Stimulated activated CD8-positive, alpha-beta memory T cell treated with anti-CD3 and anti-CD28 coated beads, Interleukin-2, amount 100 ng/mL, for 1 hour (primary cell): ENCODE measurements at regions not wholly inside any gene's neighbourhood (a gene's known extent, or its start where the extent isn't known, plus 50 kb on each side); places are given as distances from the start of the nearest gene placed in this dataset.

Source experiments
- DNase-seq, 2 donors: peaks; one replicate each; pipeline ENCODE4 v3.0.0-alpha.2; 2020; ENCODE audit warnings: low read depth in 2 of 2

- no peak for DNase-seq
Observed at GRCh38 chr20:17017232-17017631, 209.6 kb upstream of the PCSK2 start.

- no peak for DNase-seq
Observed at GRCh38 chr20:17021481-17021880, 205.4 kb upstream of the PCSK2 start.

GRCh38 chr20:17023036-17023435, 203.8 kb upstream of the PCSK2 start:
- no peak for DNase-seq

GRCh38 chr20:17023806-17024205, 203.0 kb upstream of the PCSK2 start:
- DNase-seq: no peak

GRCh38 chr20:17024513-17025119, 202.2 kb upstream of the PCSK2 start:
- DNase-seq: no peak

- no peak for DNase-seq
Observed at GRCh38 chr20:17026346-17026745, 200.5 kb upstream of the PCSK2 start.

- DNase-seq: no peak
Observed at GRCh38 chr20:17029698-17030097, 197.1 kb upstream of the PCSK2 start.

- no peak for DNase-seq
Observed at GRCh38 chr20:17036541-17036940, 190.3 kb upstream of the PCSK2 start.

- no peak for DNase-seq
Observed at GRCh38 chr20:17042122-17042521, 184.7 kb upstream of the PCSK2 start.

- DNase-seq: no peak
Observed at GRCh38 chr20:17043323-17043722, 183.5 kb upstream of the PCSK2 start.

GRCh38 chr20:17044891-17045290, 181.9 kb upstream of the PCSK2 start:
- no peak for DNase-seq

- DNase-seq: no peak
Observed at GRCh38 chr20:17059465-17059864, 167.4 kb upstream of the PCSK2 start.

- DNase-seq: no peak
Observed at GRCh38 chr20:17061715-17062114, 165.1 kb upstream of the PCSK2 start.

GRCh38 chr20:17062712-17063111, 164.1 kb upstream of the PCSK2 start:
- no peak for DNase-seq

GRCh38 chr20:17066902-17067301, 159.9 kb upstream of the PCSK2 start:
- no peak for DNase-seq

GRCh38 chr20:17068084-17068711, 158.6 kb upstream of the PCSK2 start:
- DNase-seq: no peak

GRCh38 chr20:17077030-17077429, 149.8 kb upstream of the PCSK2 start:
- no peak for DNase-seq

GRCh38 chr20:17083738-17084137, 143.1 kb upstream of the PCSK2 start:
- DNase-seq: no peak

- no peak for DNase-seq
Observed at GRCh38 chr20:17084909-17085308, 141.9 kb upstream of the PCSK2 start.

GRCh38 chr20:17093782-17094181, 133.1 kb upstream of the PCSK2 start:
- no peak for DNase-seq

- no peak for DNase-seq
Observed at GRCh38 chr20:17097603-17098002, 129.2 kb upstream of the PCSK2 start.

GRCh38 chr20:17100506-17100905, 126.3 kb upstream of the PCSK2 start:
- DNase-seq: no peak

- DNase-seq: no peak
Observed at GRCh38 chr20:17107127-17107526, 119.7 kb upstream of the PCSK2 start.

- DNase-seq: no peak
Observed at GRCh38 chr20:17108896-17109295, 117.9 kb upstream of the PCSK2 start.
